DOHH2 (cell line): ENCODE measurements at regions not wholly inside any gene's neighbourhood (a gene's known extent, or its start where the extent isn't known, plus 50 kb on each side); places are given as distances from the start of the nearest gene placed in this dataset.

Experiments
- H3F3A ChIP-seq: fragments of 200-600 bp; sonication (generic), shearing (Covaris generic); 2 replicates; pipeline ENCODE4 v1.6.0; 2016; ENCODE audit warnings: antibody characterized with exemption, mild to moderate bottlenecking; ENCODE audit not compliant: control insufficient read depth, insufficient read depth
- H3K27ac ChIP-seq: fragments of 200-600 bp; sonication (generic); 2 replicates; pipeline ENCODE4 v1.5.1; 2014; ENCODE audit warnings: low read depth, mild to moderate bottlenecking, low read length, moderate library complexity
- H3K27me3 ChIP-seq: fragments of 200-600 bp; sonication (generic); 2 replicates; pipeline ENCODE4 v1.6.1; 2014; ENCODE audit warnings: mild to moderate bottlenecking, low read length, mixed read lengths; ENCODE audit not compliant: control insufficient read depth
- H3K36me3 ChIP-seq: fragments of 200-600 bp; sonication (generic); 2 replicates; pipeline ENCODE4 v1.6.1; 2014; ENCODE audit warnings: mild to moderate bottlenecking, low read length, moderate library complexity, mixed read lengths; ENCODE audit not compliant: control insufficient read depth
- H3K4me1 ChIP-seq: fragments of 200-600 bp; sonication (generic); 2 replicates; pipeline ENCODE4 v1.6.1; 2014; ENCODE audit warnings: mild to moderate bottlenecking, low read length, mixed read lengths; ENCODE audit not compliant: control insufficient read depth
- H3K4me2 ChIP-seq: fragments of 200-600 bp; sonication (generic); 2 replicates; pipeline ENCODE4 v1.6.0; 2014; ENCODE audit warnings: mild to moderate bottlenecking, low read length, moderate library complexity
- H3K4me3 ChIP-seq: fragments of 200-600 bp; sonication (generic); 2 replicates; pipeline ENCODE4 v1.5.1; 2014; ENCODE audit warnings: mild to moderate bottlenecking, low read length, mixed read lengths
- H3K79me2 ChIP-seq: fragments of 200-600 bp; sonication (generic); 2 replicates; pipeline ENCODE4 v1.6.1; 2014; ENCODE audit warnings: mild to moderate bottlenecking, low read length, mixed read lengths; ENCODE audit not compliant: control insufficient read depth
- H3K9me2 ChIP-seq: fragments of 200-600 bp; sonication (generic); replicated peaks from 2 replicates; pipeline ENCODE4 v1.6.1; 2014; ENCODE audit warnings: mild to moderate bottlenecking, low read length, mixed read lengths; ENCODE audit not compliant: control insufficient read depth
- H3K9me3 ChIP-seq: fragments of 200-600 bp; sonication (generic); 2 replicates; pipeline ENCODE4 v1.6.1; 2014; ENCODE audit warnings: antibody characterized with exemption, low read length, mixed read lengths; ENCODE audit not compliant: control insufficient read depth, insufficient read depth
- H4K20me1 ChIP-seq: fragments of 200-600 bp; sonication (generic); 2 replicates; pipeline ENCODE4 v1.6.0; 2014; ENCODE audit warnings: low read depth, mild to moderate bottlenecking, antibody characterized with exemption, low read length, moderate library complexity; ENCODE audit not compliant: control insufficient read depth, insufficient read depth
- CTCF ChIP-seq: fragments of 200-600 bp; sonication (generic); IDR thresholded peaks from one replicate; pipeline ENCODE4 v1.5.1; 2014; ENCODE audit warnings: antibody characterized with exemption, mild to moderate bottlenecking, low read depth, low read length; ENCODE audit not compliant: poor library complexity, severe bottlenecking
- EZH2phosphoT487 ChIP-seq: fragments of 200-600 bp; sonication (generic); IDR thresholded peaks from 2 replicates; pipeline ENCODE4 v1.6.1; 2017; ENCODE audit warnings: borderline replicate concordance, mild to moderate bottlenecking, antibody characterized with exemption, low read length, moderate library complexity, mixed read lengths

DNA sequence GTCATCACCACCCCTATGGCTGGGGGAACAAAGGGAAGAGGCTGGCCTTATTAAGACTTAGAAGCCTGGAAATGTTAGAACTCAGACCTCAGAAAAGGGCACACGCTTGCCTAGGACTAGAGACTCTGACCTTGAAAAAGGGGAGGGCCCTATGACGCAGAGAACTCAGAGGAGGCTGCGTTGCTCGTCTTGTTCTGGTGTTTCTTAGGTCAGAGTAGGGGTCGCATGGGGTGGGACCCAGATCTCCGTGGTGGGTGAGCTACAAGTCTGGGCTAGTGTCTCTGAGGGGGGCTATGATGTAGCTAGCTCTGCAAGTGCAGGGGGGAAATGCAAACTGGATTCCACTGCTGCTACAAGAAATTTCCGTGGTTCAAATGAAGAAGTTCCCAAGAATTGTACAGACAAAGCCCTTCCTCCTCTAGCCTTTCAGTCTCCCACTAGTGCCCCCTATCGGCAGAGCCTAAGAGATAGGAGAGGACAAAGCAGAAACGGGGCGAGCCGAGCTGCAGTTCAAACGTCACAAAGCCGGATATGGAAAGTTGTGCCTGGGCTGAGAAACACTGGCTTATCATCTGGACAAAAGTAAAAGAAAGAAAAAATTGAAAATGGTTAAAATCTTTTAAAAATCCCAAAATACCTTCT lies 392.9 kb upstream of the ROBO2 start:
- Histone ChIP-seq H3K36me3 (no peaks in the 10 kb centered on the region), H3K9me2 (no peaks in the 10 kb centered on the region), H3K9me3 (no peaks in the 10 kb centered on the region), H3F3A (no peaks in the 10 kb centered on the region), H3K79me2 (no peaks in the 10 kb centered on the region), H3K4me1 (no peaks in the 10 kb centered on the region), H3K4me2 (no peak overlapping the region), H3K27me3 (no peaks in the 10 kb centered on the region), H3K27ac (no peak overlapping the region), H3K4me3 (no peak overlapping the region), H4K20me1 (no peaks in the 10 kb centered on the region)
- no peak for TF ChIP-seq CTCF
- TF ChIP-seq EZH2phosphoT487, result no peak

GRCh38 chr3:76651784-76652183 lies 388.1 kb upstream of the ROBO2 start:
- H3K4me3 ChIP-seq, result no peak overlapping the region
- TF ChIP-seq CTCF (no peak), EZH2phosphoT487 (no peak)
- no peaks in the 10 kb centered on the region for H3K9me3 ChIP-seq
- H3K4me2 ChIP-seq, result no peak overlapping the region
- no peaks in the 10 kb centered on the region for H4K20me1 ChIP-seq
- H3K9me2 ChIP-seq, result no peaks in the 10 kb centered on the region
- no peaks in the 10 kb centered on the region for H3K79me2 ChIP-seq
- no peaks in the 10 kb centered on the region for H3K36me3 ChIP-seq
- H3K4me1 ChIP-seq, result no peaks in the 10 kb centered on the region
- H3K27ac ChIP-seq, result no peak overlapping the region
- no peaks in the 10 kb centered on the region for H3F3A ChIP-seq
- no peaks in the 10 kb centered on the region for H3K27me3 ChIP-seq

DNA sequence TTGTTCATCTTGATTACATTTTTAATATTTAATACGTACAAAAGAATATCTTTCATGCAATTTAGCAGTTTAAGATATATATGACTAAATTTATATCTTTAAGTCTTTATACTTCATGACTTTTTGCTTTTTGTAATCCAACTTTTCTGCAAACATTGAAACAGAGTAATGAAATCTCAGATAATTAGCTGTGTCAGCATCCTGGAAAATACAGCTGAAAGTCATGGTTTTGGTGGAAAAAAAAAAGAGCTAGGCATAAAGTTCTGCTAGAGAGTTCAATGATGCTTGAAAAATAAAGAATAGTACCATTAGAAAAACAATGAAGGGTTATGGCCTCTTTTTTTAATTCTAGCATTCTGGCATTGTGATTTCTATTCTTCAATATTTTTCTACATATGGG lies 387.4 kb upstream of the ROBO2 start:
- no peaks in the 10 kb centered on the region for H3K79me2 ChIP-seq
- H3K36me3 ChIP-seq, result no peaks in the 10 kb centered on the region
- TF ChIP-seq EZH2phosphoT487 (no peak), CTCF (no peak)
- H3K4me2 ChIP-seq, result no peak overlapping the region
- no peaks in the 10 kb centered on the region for H4K20me1 ChIP-seq
- no peaks in the 10 kb centered on the region for H3K9me3 ChIP-seq
- H3K27ac ChIP-seq, result no peak overlapping the region
- no peaks in the 10 kb centered on the region for H3F3A ChIP-seq
- no peak overlapping the region for H3K4me3 ChIP-seq
- H3K9me2 ChIP-seq, result no peaks in the 10 kb centered on the region
- no peaks in the 10 kb centered on the region for H3K4me1 ChIP-seq
- no peaks in the 10 kb centered on the region for H3K27me3 ChIP-seq
